Liver (tissue), 8 donors: ENCODE measurements at regions not wholly inside any gene's neighbourhood (a gene's known extent, or its start where the extent isn't known, plus 50 kb on each side); places are given as distances from the start of the nearest gene placed in this dataset.

Source experiments
- DNase-seq: peaks from one replicate; pipeline ENCODE4 v3.0.0-alpha.2; 2017; ENCODE audit warnings: low spot score
- H3K27ac ChIP-seq, 2 donors: one replicate each; pipeline ENCODE4 v1.7.0; 2013; ENCODE audit warnings: inconsistent platforms in 2 of 2, low read length in 2 of 2, control low read depth in 1 of 2, low read depth in 1 of 2, mild to moderate bottlenecking in 1 of 2
- H3K27me3 ChIP-seq, 4 donors: one replicate each; pipeline versions ENCODE4 v1.6.1 to v1.7.0; 2013; ENCODE audit warnings: low read length in 3 of 4, inconsistent platforms in 1 of 4, mild to moderate bottlenecking in 1 of 4, moderate library complexity in 1 of 4; ENCODE audit not compliant: control insufficient read depth in 4 of 4, insufficient read depth in 4 of 4
- H3K36me3 ChIP-seq, 4 donors: one replicate each; pipeline versions ENCODE4 v1.6.1 to v1.7.0; 2013; ENCODE audit warnings: low read length in 3 of 4, mild to moderate bottlenecking in 3 of 4, low read depth in 1 of 4, moderate library complexity in 1 of 4; ENCODE audit not compliant: control insufficient read depth in 4 of 4, insufficient read depth in 3 of 4
- H3K4me1 ChIP-seq, 4 donors: one replicate each; pipeline versions ENCODE4 v1.6.1 to v1.7.0; 2013; ENCODE audit warnings: low read length in 3 of 4, mild to moderate bottlenecking in 3 of 4, moderate library complexity in 1 of 4; ENCODE audit not compliant: control insufficient read depth in 4 of 4, insufficient read depth in 4 of 4
- H3K4me3 ChIP-seq, 3 donors: one replicate each; pipeline versions ENCODE4 v1.6.1 to v1.7.0; 2013; ENCODE audit warnings: low read length in 3 of 3, control low read depth in 1 of 3, low read depth in 1 of 3, mild to moderate bottlenecking in 1 of 3
- H3K9ac ChIP-seq, 2 donors: one replicate each; pipeline ENCODE4 v1.7.0; 2013; ENCODE audit warnings: low read length in 2 of 2, mild to moderate bottlenecking in 2 of 2, moderate library complexity in 2 of 2, control low read depth in 1 of 2, low read depth in 1 of 2
- H3K9me3 ChIP-seq, 4 donors: one replicate each; pipeline versions ENCODE4 v1.6.1 to v1.7.0; 2013; ENCODE audit warnings: low read length in 3 of 4; ENCODE audit not compliant: control insufficient read depth in 4 of 4
- EGR1 ChIP-seq, 2 donors: IDR thresholded peaks; 2 replicates each; pipeline ENCODE4 v1.6.1; 2016 to 2018; ENCODE audit warnings: antibody characterized with exemption in 2 of 2, low read depth in 2 of 2
- FOXA1 ChIP-seq: IDR thresholded peaks from 2 replicates; pipeline ENCODE4 v1.6.1; 2016; ENCODE audit warnings: antibody characterized with exemption
- FOXA2 ChIP-seq: IDR thresholded peaks from 2 replicates; pipeline ENCODE4 v1.6.1; 2016; ENCODE audit warnings: antibody characterized with exemption
- GABPA ChIP-seq, 2 donors: IDR thresholded peaks in 1 of 2; conservative IDR thresholded peaks in 1 of 2; 2 replicates each; pipeline ENCODE4 v1.6.1; 2016; ENCODE audit warnings: antibody characterized with exemption in 2 of 2, mild to moderate bottlenecking in 1 of 2, moderate library complexity in 1 of 2
- HNF4A ChIP-seq, 2 donors: conservative IDR thresholded peaks; 2 replicates each; pipeline ENCODE4 v1.6.1; 2016; ENCODE audit warnings: antibody characterized with exemption in 2 of 2, mild to moderate bottlenecking in 2 of 2
- HNF4G ChIP-seq: IDR thresholded peaks from 2 replicates; pipeline ENCODE4 v1.6.1; 2016; ENCODE audit warnings: antibody characterized with exemption
- JUND ChIP-seq, 2 donors: IDR thresholded peaks; 2 replicates each; pipeline ENCODE4 v1.6.1; 2016; ENCODE audit warnings: antibody characterized with exemption in 2 of 2
- NR2F2 ChIP-seq: IDR thresholded peaks from 2 replicates; pipeline ENCODE4 v1.6.1; 2016; ENCODE audit warnings: antibody characterized with exemption
- RAD21 ChIP-seq, 2 donors: IDR thresholded peaks; 2 replicates each; pipeline ENCODE4 v1.6.1; 2016; ENCODE audit warnings: antibody characterized with exemption in 2 of 2, mild to moderate bottlenecking in 2 of 2
- RXRA ChIP-seq, 2 donors: IDR thresholded peaks; 2 replicates each; pipeline ENCODE4 v1.6.1; 2017 to 2018; ENCODE audit warnings: antibody characterized with exemption in 2 of 2, mild to moderate bottlenecking in 1 of 2
- SP1 ChIP-seq: IDR thresholded peaks from 2 replicates; pipeline ENCODE4 v1.6.1; 2018; ENCODE audit warnings: antibody characterized with exemption, mild to moderate bottlenecking
- TAF1 ChIP-seq: conservative IDR thresholded peaks from 2 replicates; pipeline ENCODE4 v1.6.1; 2016; ENCODE audit warnings: antibody characterized with exemption, mild to moderate bottlenecking
- YY1 ChIP-seq: IDR thresholded peaks from 2 replicates; pipeline ENCODE4 v1.6.1; 2016; ENCODE audit warnings: antibody characterized with exemption, mild to moderate bottlenecking
- whole genome bisulfite sequencing: extraction: QIAGEN DNeasy Blood & Tissue Kit; methylation state at CpG from one replicate; pipeline ENCODE4 v1.1.7; 2013; 5-methylcytosine and 5-hydroxymethylcytosine counted together
- TF ChIP-seq, protein P1 (sequence below): fragments of 150-350 bp; IDR thresholded peaks from 2 replicates; pipeline ENCODE4 v1.5.1; 2017; ENCODE audit warnings: improper control_type of control experiment, low read depth, low read length; ENCODE audit not compliant: missing input control
- TF ChIP-seq, protein P2 (sequence below): IDR thresholded peaks from 2 replicates; pipeline ENCODE4 v1.6.1; 2016; ENCODE audit warnings: antibody characterized with exemption
- TF ChIP-seq, protein P3 (sequence below): IDR thresholded peaks from 2 replicates; pipeline ENCODE4 v1.6.1; 2016; ENCODE audit warnings: antibody characterized with exemption
- TF ChIP-seq, protein P4 (sequence below): IDR thresholded peaks from 2 replicates; pipeline ENCODE4 v1.6.1; 2016; ENCODE audit warnings: antibody characterized with exemption
- TF ChIP-seq, protein P5 (sequence below): IDR thresholded peaks from 2 replicates; pipeline ENCODE4 v1.6.1; 2016; ENCODE audit warnings: antibody characterized with exemption, mild to moderate bottlenecking
- donor health status: healthy.
- donor health status: healthy.
- donor health status: healthy.
- donor health status: healthy.
- donor health status: healthy.

- TF ChIP-seq, protein P1, sequence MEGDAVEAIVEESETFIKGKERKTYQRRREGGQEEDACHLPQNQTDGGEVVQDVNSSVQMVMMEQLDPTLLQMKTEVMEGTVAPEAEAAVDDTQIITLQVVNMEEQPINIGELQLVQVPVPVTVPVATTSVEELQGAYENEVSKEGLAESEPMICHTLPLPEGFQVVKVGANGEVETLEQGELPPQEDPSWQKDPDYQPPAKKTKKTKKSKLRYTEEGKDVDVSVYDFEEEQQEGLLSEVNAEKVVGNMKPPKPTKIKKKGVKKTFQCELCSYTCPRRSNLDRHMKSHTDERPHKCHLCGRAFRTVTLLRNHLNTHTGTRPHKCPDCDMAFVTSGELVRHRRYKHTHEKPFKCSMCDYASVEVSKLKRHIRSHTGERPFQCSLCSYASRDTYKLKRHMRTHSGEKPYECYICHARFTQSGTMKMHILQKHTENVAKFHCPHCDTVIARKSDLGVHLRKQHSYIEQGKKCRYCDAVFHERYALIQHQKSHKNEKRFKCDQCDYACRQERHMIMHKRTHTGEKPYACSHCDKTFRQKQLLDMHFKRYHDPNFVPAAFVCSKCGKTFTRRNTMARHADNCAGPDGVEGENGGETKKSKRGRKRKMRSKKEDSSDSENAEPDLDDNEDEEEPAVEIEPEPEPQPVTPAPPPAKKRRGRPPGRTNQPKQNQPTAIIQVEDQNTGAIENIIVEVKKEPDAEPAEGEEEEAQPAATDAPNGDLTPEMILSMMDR: no peak
These were observed 129.6 kb downstream of the SLC17A6 start (continued) for GRCh38 chr11:22467741-22468140.

DNA sequence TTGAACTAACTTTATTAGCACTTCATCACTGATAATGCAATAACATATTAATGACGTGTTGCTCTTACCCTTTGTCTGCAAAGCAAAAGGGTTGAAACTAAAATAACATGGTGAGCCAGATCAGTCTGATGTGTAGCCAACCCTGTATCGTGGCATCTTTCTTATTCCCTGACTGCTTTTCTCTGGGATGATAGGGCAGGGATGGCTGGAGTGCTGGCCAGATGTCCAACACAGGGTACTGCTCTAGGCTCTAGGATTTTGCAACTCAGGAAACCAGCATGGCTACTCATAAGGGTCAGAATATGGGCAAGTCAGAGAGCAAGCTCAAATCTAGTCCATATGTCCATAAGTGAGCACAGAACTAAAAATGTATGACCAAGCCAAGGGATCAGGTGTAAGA, 129.1 kb downstream of the SLC17A6 start:
- Histone ChIP-seq H3K27me3 (no peaks in the 10 kb centered on the region), H3K9ac (no peak overlapping the region), H3K9me3 (no peaks in the 10 kb centered on the region), H3K4me3 (no peak overlapping the region), H3K27ac (no peak overlapping the region), H3K36me3 (no peaks in the 10 kb centered on the region), H3K4me1 (no peaks in the 10 kb centered on the region)
- WGBS: 76% methylated on average over 2 of the region's 2 CpGs
- TF ChIP-seq RAD21 (IDR thresholded peaks at IDR 0.05) (no peak), HNF4A (conservative IDR thresholded peaks at IDR 0.05) (no peak), HNF4G (no peak), FOXA1 (no peak), NR2F2 (no peak), TAF1 (no peak)
- TF ChIP-seq, protein P2, sequence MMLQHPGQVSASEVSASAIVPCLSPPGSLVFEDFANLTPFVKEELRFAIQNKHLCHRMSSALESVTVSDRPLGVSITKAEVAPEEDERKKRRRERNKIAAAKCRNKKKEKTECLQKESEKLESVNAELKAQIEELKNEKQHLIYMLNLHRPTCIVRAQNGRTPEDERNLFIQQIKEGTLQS: no peak
- TF ChIP-seq, protein P3, sequence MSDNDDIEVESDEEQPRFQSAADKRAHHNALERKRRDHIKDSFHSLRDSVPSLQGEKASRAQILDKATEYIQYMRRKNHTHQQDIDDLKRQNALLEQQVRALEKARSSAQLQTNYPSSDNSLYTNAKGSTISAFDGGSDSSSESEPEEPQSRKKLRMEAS: no peak
- TF ChIP-seq, protein P4, sequence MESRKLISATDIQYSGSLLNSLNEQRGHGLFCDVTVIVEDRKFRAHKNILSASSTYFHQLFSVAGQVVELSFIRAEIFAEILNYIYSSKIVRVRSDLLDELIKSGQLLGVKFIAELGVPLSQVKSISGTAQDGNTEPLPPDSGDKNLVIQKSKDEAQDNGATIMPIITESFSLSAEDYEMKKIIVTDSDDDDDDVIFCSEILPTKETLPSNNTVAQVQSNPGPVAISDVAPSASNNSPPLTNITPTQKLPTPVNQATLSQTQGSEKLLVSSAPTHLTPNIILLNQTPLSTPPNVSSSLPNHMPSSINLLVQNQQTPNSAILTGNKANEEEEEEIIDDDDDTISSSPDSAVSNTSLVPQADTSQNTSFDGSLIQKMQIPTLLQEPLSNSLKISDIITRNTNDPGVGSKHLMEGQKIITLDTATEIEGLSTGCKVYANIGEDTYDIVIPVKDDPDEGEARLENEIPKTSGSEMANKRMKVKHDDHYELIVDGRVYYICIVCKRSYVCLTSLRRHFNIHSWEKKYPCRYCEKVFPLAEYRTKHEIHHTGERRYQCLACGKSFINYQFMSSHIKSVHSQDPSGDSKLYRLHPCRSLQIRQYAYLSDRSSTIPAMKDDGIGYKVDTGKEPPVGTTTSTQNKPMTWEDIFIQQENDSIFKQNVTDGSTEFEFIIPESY: no peak
- DNase-seq: no peak

GRCh38 chr11:22466809-22467208, 128.6 kb downstream of the SLC17A6 start:
- WGBS: 92% methylated on average over 9 of the region's 9 CpGs
- Histone ChIP-seq H3K4me1 (no peaks in the 10 kb centered on the region), H3K36me3 (no peaks in the 10 kb centered on the region), H3K4me3 (no peak overlapping the region), H3K9ac (no peak overlapping the region), H3K9me3 (no peaks in the 10 kb centered on the region), H3K27me3 (no peaks in the 10 kb centered on the region), H3K27ac (no peak overlapping the region)
- DNase-seq: no peak
- TF ChIP-seq HNF4G (no peak), NR2F2 (no peak), RAD21 (IDR thresholded peaks at IDR 0.05) (no peak), EGR1 (IDR thresholded peaks at IDR 0.05; ENCODE audit: low read depth in 2 of 2) (no peak), SP1 (no peak), GABPA (IDR thresholded peaks at IDR 0.05 in 1 of 2, conservative IDR thresholded peaks at IDR 0.05 in 1 of 2) (no peak), JUND (IDR thresholded peaks at IDR 0.05) (no peak), YY1 (no peak), FOXA2 (no peak), FOXA1 (no peak), TAF1 (no peak), HNF4A (conservative IDR thresholded peaks at IDR 0.05) (no peak), RXRA (IDR thresholded peaks at IDR 0.05) (no peak)
- TF ChIP-seq, protein P2: no peak
- TF ChIP-seq, protein P3: no peak
- TF ChIP-seq, protein P5, sequence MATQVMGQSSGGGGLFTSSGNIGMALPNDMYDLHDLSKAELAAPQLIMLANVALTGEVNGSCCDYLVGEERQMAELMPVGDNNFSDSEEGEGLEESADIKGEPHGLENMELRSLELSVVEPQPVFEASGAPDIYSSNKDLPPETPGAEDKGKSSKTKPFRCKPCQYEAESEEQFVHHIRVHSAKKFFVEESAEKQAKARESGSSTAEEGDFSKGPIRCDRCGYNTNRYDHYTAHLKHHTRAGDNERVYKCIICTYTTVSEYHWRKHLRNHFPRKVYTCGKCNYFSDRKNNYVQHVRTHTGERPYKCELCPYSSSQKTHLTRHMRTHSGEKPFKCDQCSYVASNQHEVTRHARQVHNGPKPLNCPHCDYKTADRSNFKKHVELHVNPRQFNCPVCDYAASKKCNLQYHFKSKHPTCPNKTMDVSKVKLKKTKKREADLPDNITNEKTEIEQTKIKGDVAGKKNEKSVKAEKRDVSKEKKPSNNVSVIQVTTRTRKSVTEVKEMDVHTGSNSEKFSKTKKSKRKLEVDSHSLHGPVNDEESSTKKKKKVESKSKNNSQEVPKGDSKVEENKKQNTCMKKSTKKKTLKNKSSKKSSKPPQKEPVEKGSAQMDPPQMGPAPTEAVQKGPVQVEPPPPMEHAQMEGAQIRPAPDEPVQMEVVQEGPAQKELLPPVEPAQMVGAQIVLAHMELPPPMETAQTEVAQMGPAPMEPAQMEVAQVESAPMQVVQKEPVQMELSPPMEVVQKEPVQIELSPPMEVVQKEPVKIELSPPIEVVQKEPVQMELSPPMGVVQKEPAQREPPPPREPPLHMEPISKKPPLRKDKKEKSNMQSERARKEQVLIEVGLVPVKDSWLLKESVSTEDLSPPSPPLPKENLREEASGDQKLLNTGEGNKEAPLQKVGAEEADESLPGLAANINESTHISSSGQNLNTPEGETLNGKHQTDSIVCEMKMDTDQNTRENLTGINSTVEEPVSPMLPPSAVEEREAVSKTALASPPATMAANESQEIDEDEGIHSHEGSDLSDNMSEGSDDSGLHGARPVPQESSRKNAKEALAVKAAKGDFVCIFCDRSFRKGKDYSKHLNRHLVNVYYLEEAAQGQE: no peak
- TF ChIP-seq, protein P1: no peak
